Neural progenitor cell (in vitro differentiated cells): ENCODE measurements at regions not wholly inside any gene's neighbourhood (a gene's known extent, or its start where the extent isn't known, plus 50 kb on each side); places are given as distances from the start of the nearest gene placed in this dataset.

ENCODE experiments used
- DNase-seq: peaks from one replicate; pipeline ENCODE4 v3.0.0-alpha.2; 2016; ENCODE audit warnings: low spot score
- H2AFZ ChIP-seq: fragments of 200-600 bp; sonication (generic); replicated peaks from 2 replicates; pipeline ENCODE4 v1.6.1; 2016; ENCODE audit warnings: antibody characterized with exemption
- H3F3A ChIP-seq: fragments of 200-600 bp; sonication (generic); 2 replicates; pipeline ENCODE4 v1.6.1; 2016; ENCODE audit warnings: antibody characterized with exemption, low read depth
- H3K27ac ChIP-seq: fragments of 200-600 bp; sonication (generic); 2 replicates; pipeline ENCODE4 v1.5.1; 2016; ENCODE audit warnings: mild to moderate bottlenecking
- H3K27me3 ChIP-seq: fragments of 200-600 bp; sonication (generic); 2 replicates; pipeline ENCODE4 v1.6.1; 2016; ENCODE audit warnings: mild to moderate bottlenecking, moderate library complexity
- H3K36me3 ChIP-seq: fragments of 200-600 bp; sonication (generic); 2 replicates; pipeline ENCODE4 v1.5.1; 2016
- H3K4me1 ChIP-seq: fragments of 200-600 bp; sonication (generic); 2 replicates; pipeline ENCODE4 v1.6.1; 2016; ENCODE audit warnings: mixed run types
- H3K4me2 ChIP-seq: fragments of 200-600 bp; sonication (generic); 2 replicates; pipeline ENCODE4 v1.6.1; 2016
- H3K4me3 ChIP-seq: fragments of 200-600 bp; sonication (generic); 2 replicates; pipeline ENCODE4 v1.5.1; 2016
- H3K79me2 ChIP-seq: fragments of 200-600 bp; sonication (generic); 2 replicates; pipeline ENCODE4 v1.6.1; 2016; ENCODE audit warnings: low read depth
- H3K9ac ChIP-seq: fragments of 200-600 bp; sonication (generic); 2 replicates; pipeline ENCODE4 v1.6.1; 2016
- H3K9me3 ChIP-seq: fragments of 200-600 bp; sonication (generic); 2 replicates; pipeline ENCODE4 v1.5.1; 2016; ENCODE audit warnings: low read depth
- H4K20me1 ChIP-seq: fragments of 200-600 bp; sonication (generic); 2 replicates; pipeline ENCODE4 v1.6.1; 2016; ENCODE audit warnings: low read depth
- H3K27ac Mint-ChIP-seq: 3 replicates; pipeline ENCODE4 v1.8.0; 2021; ENCODE audit warnings: mixed read lengths
- H3K27me3 Mint-ChIP-seq: 2 replicates; pipeline ENCODE4 v1.8.0; 2022; ENCODE audit warnings: low read depth, mild to moderate bottlenecking, inconsistent platforms, moderate library complexity, mixed read lengths; ENCODE audit not compliant: insufficient read depth
- H3K36me3 Mint-ChIP-seq: 3 replicates; pipeline ENCODE4 v1.8.0; 2021; ENCODE audit warnings: mixed read lengths
- H3K4me1 Mint-ChIP-seq: 3 replicates; pipeline ENCODE4 v1.8.0; 2021; ENCODE audit warnings: mixed read lengths
- H3K4me3 Mint-ChIP-seq: 3 replicates; pipeline ENCODE4 v1.8.0; 2021; ENCODE audit warnings: mild to moderate bottlenecking, moderate library complexity, mixed read lengths
- H3K9me3 Mint-ChIP-seq: 3 replicates; pipeline ENCODE4 v1.8.0; 2020; ENCODE audit warnings: mixed read lengths
- CTCF ChIP-seq: fragments of 200-600 bp; sonication (generic); IDR thresholded peaks from 2 replicates; pipeline ENCODE4 v1.5.1; 2017; ENCODE audit warnings: antibody characterized with exemption, mild to moderate bottlenecking
- EZH2 ChIP-seq: fragments of 200-600 bp; sonication (generic); IDR thresholded peaks from 2 replicates; pipeline ENCODE4 v1.6.1; 2017; ENCODE audit warnings: antibody characterized with exemption, mild to moderate bottlenecking, moderate library complexity
- EZH2phosphoT487 ChIP-seq: fragments of 200-600 bp; sonication (generic); IDR thresholded peaks from 2 replicates; pipeline ENCODE4 v1.6.1; 2017; ENCODE audit warnings: antibody characterized with exemption

DNA sequence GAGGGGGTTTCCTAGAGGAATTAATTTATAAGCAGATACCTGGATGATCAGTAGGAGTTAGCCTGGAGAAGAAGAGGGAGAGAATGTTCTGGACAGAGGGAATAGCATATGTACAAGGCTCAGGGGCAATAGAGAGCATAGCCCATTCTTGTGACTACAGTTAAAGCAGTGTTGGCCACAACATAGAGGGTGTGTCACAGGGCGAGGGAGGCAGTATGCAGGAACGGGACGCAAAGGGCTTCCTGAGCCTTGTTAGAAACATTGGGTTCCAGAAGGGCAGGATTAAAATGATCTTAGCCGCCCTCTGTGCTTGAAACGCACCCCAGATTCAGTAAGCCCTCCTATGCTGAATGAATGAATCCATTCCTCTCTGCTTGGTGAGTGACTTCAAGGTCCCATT lies 142.2 kb upstream of the PWP1 start:
- Histone ChIP-seq H3K79me2 (no peaks in the 10 kb centered on the region), H2AFZ (no peak overlapping the region), H3K4me1 (no peaks in the 10 kb centered on the region), H3K4me2 (no peak overlapping the region), H3K9me3 (no peaks in the 10 kb centered on the region), H3K36me3 (no peaks in the 10 kb centered on the region), H3K9ac (no peak overlapping the region), H3F3A (no peaks in the 10 kb centered on the region), H3K27me3 (no peaks in the 10 kb centered on the region), H3K27ac (no peak overlapping the region), H4K20me1 (no peaks in the 10 kb centered on the region), H3K4me3 (no peak overlapping the region)
- no peak for DNase-seq
- Mint-ChIP-seq H3K36me3 (no peaks in the 10 kb centered on the region), H3K27ac (no peak overlapping the region), H3K9me3 (no peaks in the 10 kb centered on the region), H3K4me3 (no peak overlapping the region), H3K27me3 (peaks cover 2% of the 10 kb centered on the region), H3K4me1 (no peaks in the 10 kb centered on the region)
- TF ChIP-seq EZH2 (no peak), CTCF (no peak), EZH2phosphoT487 (no peak)

DNA sequence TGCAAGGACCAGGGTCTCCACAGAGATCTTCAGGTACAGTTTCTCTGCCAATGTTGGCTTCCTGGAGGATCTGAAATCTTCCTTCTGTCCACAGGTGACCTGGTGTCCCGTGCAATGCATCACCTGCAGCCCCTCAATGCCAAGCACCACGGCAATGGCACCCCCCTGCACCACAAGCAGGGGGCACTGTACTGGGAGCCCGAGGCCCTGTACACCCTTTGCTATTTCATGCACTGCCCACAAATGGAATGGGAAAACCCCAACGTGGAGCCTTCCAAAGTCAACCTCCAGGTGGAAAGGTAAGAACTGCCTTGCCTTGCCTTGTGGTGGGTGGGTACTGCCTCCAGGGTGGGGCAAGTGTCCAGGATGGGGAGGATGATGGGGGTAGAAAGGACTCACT lies 141.8 kb upstream of the PWP1 start:
- no peak for TF ChIP-seq EZH2phosphoT487
- no peak for TF ChIP-seq EZH2
- TF ChIP-seq CTCF, result no peak
- Histone ChIP-seq H3K4me3 (no peak overlapping the region), H3F3A (no peaks in the 10 kb centered on the region), H3K27ac (no peak overlapping the region), H4K20me1 (no peaks in the 10 kb centered on the region), H2AFZ (no peak overlapping the region), H3K36me3 (no peaks in the 10 kb centered on the region), H3K79me2 (no peaks in the 10 kb centered on the region), H3K27me3 (no peaks in the 10 kb centered on the region), H3K9ac (no peak overlapping the region), H3K4me1 (no peaks in the 10 kb centered on the region), H3K9me3 (no peaks in the 10 kb centered on the region), H3K4me2 (no peak overlapping the region)
- Mint-ChIP-seq H3K36me3 (no peaks in the 10 kb centered on the region), H3K4me3 (no peak overlapping the region), H3K4me1 (no peaks in the 10 kb centered on the region), H3K27me3 (peaks cover 2% of the 10 kb centered on the region), H3K9me3 (no peaks in the 10 kb centered on the region), H3K27ac (no peak overlapping the region)
- DNase-seq, result no peak

GRCh38 chr12:107544937-107545336 lies 140.7 kb upstream of the PWP1 start:
- Mint-ChIP-seq H3K27ac (no peak overlapping the region), H3K36me3 (no peaks in the 10 kb centered on the region), H3K4me3 (no peak overlapping the region), H3K27me3 (peaks cover 2% of the 10 kb centered on the region), H3K9me3 (no peaks in the 10 kb centered on the region), H3K4me1 (no peaks in the 10 kb centered on the region)
- H3K79me2 ChIP-seq, result no peaks in the 10 kb centered on the region
- no peaks in the 10 kb centered on the region for H4K20me1 ChIP-seq
- H2AFZ ChIP-seq, result no peak overlapping the region
- H3K27me3 ChIP-seq, result no peaks in the 10 kb centered on the region
- H3K27ac ChIP-seq, result no peak overlapping the region
- no peaks in the 10 kb centered on the region for H3K36me3 ChIP-seq
- H3K9me3 ChIP-seq, result no peaks in the 10 kb centered on the region
- H3K4me3 ChIP-seq, result no peak overlapping the region
- H3K9ac ChIP-seq, result no peak overlapping the region
- no peaks in the 10 kb centered on the region for H3K4me1 ChIP-seq
- H3F3A ChIP-seq, result no peaks in the 10 kb centered on the region
- no peak overlapping the region for H3K4me2 ChIP-seq
- DNase-seq, result no peak
- no peak for TF ChIP-seq CTCF
- TF ChIP-seq EZH2, result no peak
- no peak for TF ChIP-seq EZH2phosphoT487
